SU-DHL-6 (cell line): ENCODE measurements at regions not wholly inside any gene's neighbourhood (a gene's known extent, or its start where the extent isn't known, plus 50 kb on each side); places are given as distances from the start of the nearest gene placed in this dataset.

ENCODE experiments used
- H2AFZ ChIP-seq: fragments of 200-600 bp; sonication (generic); 2 replicates; pipeline ENCODE4 v1.6.1; 2014; ENCODE audit warnings: low read depth, mild to moderate bottlenecking, moderate library complexity, mixed read lengths, antibody characterized with exemption, low read length; ENCODE audit not compliant: severe bottlenecking
- H3F3A ChIP-seq: fragments of 200-600 bp; shearing (Covaris generic); 2 replicates; pipeline ENCODE4 v1.6.0; 2016; ENCODE audit warnings: antibody characterized with exemption, mild to moderate bottlenecking; ENCODE audit not compliant: insufficient read depth
- H3K27ac ChIP-seq: fragments of 200-600 bp; sonication (generic); 2 replicates; pipeline ENCODE4 v1.5.1; 2016; ENCODE audit warnings: low read depth, mild to moderate bottlenecking, low read length, moderate library complexity, mixed read lengths
- H3K27me3 ChIP-seq: fragments of 200-600 bp; sonication (generic), shearing (Covaris generic); 2 replicates; pipeline ENCODE4 v1.6.0; 2014; ENCODE audit warnings: mild to moderate bottlenecking, low read length
- H3K36me3 ChIP-seq: fragments of 200-600 bp; sonication (generic); 2 replicates; pipeline ENCODE4 v1.6.1; 2014; ENCODE audit warnings: mild to moderate bottlenecking, low read length, mixed read lengths
- H3K4me2 ChIP-seq: fragments of 300-600, 200-600 bp; shearing (Covaris generic), sonication (generic); 2 replicates; pipeline ENCODE4 v1.6.0; 2014; ENCODE audit warnings: low read length, low read depth, mild to moderate bottlenecking; ENCODE audit not compliant: poor library complexity, severe bottlenecking
- H3K4me3 ChIP-seq: fragments of 200-600 bp; sonication (generic); 2 replicates; pipeline ENCODE4 v1.5.1; 2014; ENCODE audit warnings: antibody characterized with exemption, low read length, mild to moderate bottlenecking, mixed read lengths; ENCODE audit not compliant: insufficient read depth, poor library complexity, severe bottlenecking
- H3K79me2 ChIP-seq: fragments of 200-600 bp; sonication (generic); 2 replicates; pipeline ENCODE4 v1.6.1; 2014; ENCODE audit warnings: mild to moderate bottlenecking, low read length, moderate library complexity; ENCODE audit not compliant: insufficient read depth
- H3K9ac ChIP-seq: fragments of 200-600 bp; sonication (generic); 2 replicates; pipeline ENCODE4 v1.7.0; 2014; ENCODE audit warnings: mild to moderate bottlenecking, low read length
- H3K9me2 ChIP-seq: fragments of 200-600 bp; sonication (generic); replicated peaks from 2 replicates; pipeline ENCODE4 v1.6.1; 2014; ENCODE audit warnings: low read length; ENCODE audit not compliant: insufficient read depth
- H3K9me3 ChIP-seq: fragments of 200-600 bp; sonication (generic); 2 replicates; pipeline ENCODE4 v1.6.1; 2014; ENCODE audit warnings: low read length, mixed read lengths; ENCODE audit not compliant: insufficient read depth
- H4K20me1 ChIP-seq: fragments of 200-600 bp; sonication (generic); 2 replicates; pipeline ENCODE4 v1.6.1; 2014; ENCODE audit warnings: low read depth, mild to moderate bottlenecking, antibody characterized with exemption, low read length, moderate library complexity, mixed read lengths
- CTCF ChIP-seq: fragments of 200-600 bp; sonication (generic); IDR thresholded peaks from one replicate; pipeline ENCODE4 v1.5.1; 2017; ENCODE audit warnings: antibody characterized with exemption, mild to moderate bottlenecking, low read length, moderate library complexity; ENCODE audit not compliant: insufficient read depth, poor library complexity, severe bottlenecking
- EZH2phosphoT487 ChIP-seq: fragments of 200-600 bp; sonication (generic), shearing (Covaris generic); conservative IDR thresholded peaks from 2 replicates; pipeline ENCODE4 v1.6.1; 2018; ENCODE audit warnings: mild to moderate bottlenecking, antibody characterized with exemption, low read length, moderate library complexity, mixed read lengths

GRCh38 chr2:7233126-7233525 is 315.9 kb downstream of the RNF144A start:
- Histone ChIP-seq H3K4me2 (no peak overlapping the region), H2AFZ (no peak overlapping the region), H3K4me3 (no peak overlapping the region), H3K36me3 (no peaks in the 10 kb centered on the region), H4K20me1 (no peaks in the 10 kb centered on the region), H3K79me2 (no peaks in the 10 kb centered on the region), H3K27me3 (no peaks in the 10 kb centered on the region), H3K9me3 (no peaks in the 10 kb centered on the region), H3K27ac (no peak overlapping the region), H3F3A (no peaks in the 10 kb centered on the region), H3K9ac (no peak overlapping the region), H3K9me2 (no peaks in the 10 kb centered on the region)
- TF ChIP-seq EZH2phosphoT487 (no peak), CTCF (no peak)

- no peaks in the 10 kb centered on the region for H3K9me2 ChIP-seq
- H3K79me2 ChIP-seq: no peaks in the 10 kb centered on the region
- no peak overlapping the region for H3K27ac ChIP-seq
- H3K27me3 ChIP-seq: no peaks in the 10 kb centered on the region
- H3K4me2 ChIP-seq: no peak overlapping the region
- H4K20me1 ChIP-seq: no peaks in the 10 kb centered on the region
- no peak overlapping the region for H3K9ac ChIP-seq
- H2AFZ ChIP-seq: no peak overlapping the region
- no peak for TF ChIP-seq EZH2phosphoT487
- TF ChIP-seq CTCF: no peak
- no peaks in the 10 kb centered on the region for H3K36me3 ChIP-seq
- no peaks in the 10 kb centered on the region for H3K9me3 ChIP-seq
- H3F3A ChIP-seq: no peaks in the 10 kb centered on the region
- no peak overlapping the region for H3K4me3 ChIP-seq
Observed at GRCh38 chr2:7237466-7237865, 320.3 kb downstream of the RNF144A start.

DNA sequence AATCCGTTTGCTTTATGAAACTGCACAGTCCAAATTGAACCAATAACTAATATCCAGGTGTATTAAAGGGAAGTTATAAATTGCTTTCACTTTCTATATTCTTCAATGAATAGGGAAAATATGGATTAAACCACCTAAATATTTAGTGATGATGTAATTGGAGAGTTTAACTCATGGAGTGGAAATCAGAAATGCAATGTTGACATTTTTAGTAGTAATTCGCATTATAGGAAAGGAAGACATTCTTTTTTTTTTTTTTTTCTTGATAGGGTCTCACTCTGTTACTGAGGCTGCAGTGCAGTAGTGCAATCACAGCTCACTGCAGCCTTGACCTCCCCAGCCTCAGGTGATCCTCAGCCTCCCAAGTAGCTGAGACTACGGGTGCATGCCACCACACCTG is 321.9 kb downstream of the RNF144A start:
- no peaks in the 10 kb centered on the region for H3F3A ChIP-seq
- no peaks in the 10 kb centered on the region for H3K79me2 ChIP-seq
- H3K27ac ChIP-seq: no peak overlapping the region
- no peak overlapping the region for H3K9ac ChIP-seq
- H3K27me3 ChIP-seq: no peaks in the 10 kb centered on the region
- H3K4me2 ChIP-seq: no peak overlapping the region
- H4K20me1 ChIP-seq: no peaks in the 10 kb centered on the region
- H3K9me2 ChIP-seq: no peaks in the 10 kb centered on the region
- H3K9me3 ChIP-seq: no peaks in the 10 kb centered on the region
- no peaks in the 10 kb centered on the region for H3K36me3 ChIP-seq
- no peak overlapping the region for H2AFZ ChIP-seq
- no peak overlapping the region for H3K4me3 ChIP-seq
- TF ChIP-seq EZH2phosphoT487: no peak
- TF ChIP-seq CTCF: no peak
